A204.1 (cell line): ENCODE measurements at regions not wholly inside any gene's neighbourhood (a gene's known extent, or its start where the extent isn't known, plus 50 kb on each side); places are given as distances from the start of the nearest gene placed in this dataset.
"Not testable (repeated sequence)": the region's sequence is repeated elsewhere in the genome, so short reads cannot be mapped to it uniquely, and the experiment has no call there.

ENCODE experiments used
- FAIRE-seq: peaks from 2 replicates; lab custom pipeline; 2012; peaks lifted over from hg19 to GRCh38; lab: Jason Lieb, UNC

GRCh38 chr9:12425878-12426864 is 267.0 kb upstream of the TYRP1 start:
- peak; percentile 74 for FAIRE-seq

- FAIRE-seq = no peak
Measured at GRCh38 chr9:12439267-12439666, 253.9 kb upstream of the TYRP1 start.

- not testable (repeated sequence) for FAIRE-seq
Measured at GRCh38 chr9:12441080-12441479, 252.1 kb upstream of the TYRP1 start.

- no peak for FAIRE-seq
Measured at GRCh38 chr9:12441506-12441905, 251.7 kb upstream of the TYRP1 start.

GRCh38 chr9:12448246-12448645 is 244.9 kb upstream of the TYRP1 start:
- FAIRE-seq = no peak

- no peak for FAIRE-seq
Measured at GRCh38 chr9:12457237-12457636, 235.9 kb upstream of the TYRP1 start.

- FAIRE-seq = no peak
Measured at GRCh38 chr9:12461763-12462460, 231.3 kb upstream of the TYRP1 start.

- no peak for FAIRE-seq
Measured at GRCh38 chr9:12462861-12463260, 230.3 kb upstream of the TYRP1 start.

GRCh38 chr9:12463641-12464040 is 229.5 kb upstream of the TYRP1 start:
- no peak for FAIRE-seq

GRCh38 chr9:12464400-12464799 is 228.8 kb upstream of the TYRP1 start:
- FAIRE-seq = no peak

- peak; percentile 91 for FAIRE-seq
Measured at GRCh38 chr9:12464910-12465512, 228.2 kb upstream of the TYRP1 start.

GRCh38 chr9:12469084-12469483 is 224.1 kb upstream of the TYRP1 start:
- no peak for FAIRE-seq

- no peak for FAIRE-seq
Measured at GRCh38 chr9:12494411-12494810, 198.8 kb upstream of the TYRP1 start.

- FAIRE-seq = no peak
Measured at GRCh38 chr9:12497790-12498189, 195.4 kb upstream of the TYRP1 start.

- no peak for FAIRE-seq
Measured at GRCh38 chr9:12502520-12502919, 190.7 kb upstream of the TYRP1 start.

GRCh38 chr9:12503606-12504122 is 189.5 kb upstream of the TYRP1 start:
- FAIRE-seq = no peak

GRCh38 chr9:12510551-12510950 is 182.6 kb upstream of the TYRP1 start:
- no peak for FAIRE-seq

GRCh38 chr9:12511726-12512125 is 181.5 kb upstream of the TYRP1 start:
- no peak for FAIRE-seq

- no peak for FAIRE-seq
Measured at GRCh38 chr9:12516031-12516430, 177.2 kb upstream of the TYRP1 start.

GRCh38 chr9:12516573-12516972 is 176.6 kb upstream of the TYRP1 start:
- no peak for FAIRE-seq

- FAIRE-seq = no peak
Measured at GRCh38 chr9:12538842-12539579, 154.2 kb upstream of the TYRP1 start.

GRCh38 chr9:12539580-12539975 is 153.6 kb upstream of the TYRP1 start:
- no peak for FAIRE-seq
